ENCODE measurements at regions not wholly inside any gene's neighbourhood (a gene's known extent, or its start where the extent isn't known, plus 50 kb on each side); places are given as distances from the start of the nearest gene placed in this dataset.

DNA sequence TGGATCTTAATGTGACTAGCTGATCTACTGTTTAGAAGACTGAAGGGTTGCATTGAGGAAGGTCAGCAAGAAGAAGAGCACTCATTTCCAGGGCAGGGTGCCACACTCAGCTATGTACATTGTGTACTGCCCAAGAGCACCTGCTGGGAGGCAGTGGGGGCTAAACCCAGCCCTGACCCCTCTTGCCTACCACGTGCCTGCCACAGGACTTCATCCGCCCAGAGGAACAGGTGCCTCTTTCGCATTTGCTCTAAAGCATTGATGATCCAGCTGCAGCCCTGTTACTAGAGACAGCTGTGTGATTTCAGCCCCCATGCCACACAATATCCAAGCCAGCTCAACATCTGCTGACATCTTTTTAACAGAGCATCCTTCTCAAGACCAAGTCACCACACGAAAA lies 341.8 kb downstream of the LMX1A start:
- no peak for DNase-seq

DNA sequence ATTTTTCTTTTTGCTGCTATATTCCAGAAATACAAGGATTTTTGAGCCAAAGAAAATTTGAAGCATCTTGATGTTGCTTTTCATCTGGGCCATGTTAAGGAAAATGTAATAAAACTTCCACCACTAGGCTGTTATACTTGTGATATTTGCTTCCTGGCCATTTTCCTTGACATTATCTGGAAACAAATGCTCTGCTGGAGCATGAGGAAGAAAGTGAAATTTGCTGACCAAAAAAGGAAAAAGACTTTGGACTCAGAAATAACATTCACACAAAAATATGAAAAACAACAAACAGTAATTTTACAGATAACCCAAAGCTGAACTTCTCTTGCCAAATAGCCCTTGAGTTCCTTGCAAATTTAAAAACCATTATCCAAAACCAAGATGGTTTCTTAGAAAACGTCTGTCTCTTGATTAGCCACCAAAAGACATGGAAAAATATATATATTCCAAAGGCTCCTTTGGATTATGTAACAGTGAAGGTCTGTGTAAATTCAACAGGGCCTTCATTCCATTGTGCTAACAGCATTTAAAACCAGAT lies 344.5 kb downstream of the LMX1A start:
- no peak for DNase-seq

DNA sequence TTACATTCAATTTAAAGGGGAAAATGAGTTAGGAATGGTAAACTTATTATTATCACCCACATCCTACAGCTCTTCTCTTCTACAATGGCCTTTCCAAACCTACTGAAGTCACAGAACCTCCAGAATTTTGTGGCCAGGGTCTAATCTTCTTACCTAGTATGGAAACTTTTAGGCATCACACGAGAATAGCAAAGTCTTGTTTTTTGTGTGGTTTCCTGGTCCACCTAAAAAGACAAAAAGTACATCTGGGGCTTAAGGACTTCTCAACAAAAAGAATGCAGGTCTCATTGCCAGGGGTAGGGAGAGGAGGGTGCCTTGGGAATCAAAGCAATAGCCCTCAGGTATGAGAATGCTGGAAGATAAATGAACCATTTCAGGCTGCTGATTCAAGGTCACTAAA lies 345.3 kb downstream of the LMX1A start:
- DNase-seq = no peak

DNA sequence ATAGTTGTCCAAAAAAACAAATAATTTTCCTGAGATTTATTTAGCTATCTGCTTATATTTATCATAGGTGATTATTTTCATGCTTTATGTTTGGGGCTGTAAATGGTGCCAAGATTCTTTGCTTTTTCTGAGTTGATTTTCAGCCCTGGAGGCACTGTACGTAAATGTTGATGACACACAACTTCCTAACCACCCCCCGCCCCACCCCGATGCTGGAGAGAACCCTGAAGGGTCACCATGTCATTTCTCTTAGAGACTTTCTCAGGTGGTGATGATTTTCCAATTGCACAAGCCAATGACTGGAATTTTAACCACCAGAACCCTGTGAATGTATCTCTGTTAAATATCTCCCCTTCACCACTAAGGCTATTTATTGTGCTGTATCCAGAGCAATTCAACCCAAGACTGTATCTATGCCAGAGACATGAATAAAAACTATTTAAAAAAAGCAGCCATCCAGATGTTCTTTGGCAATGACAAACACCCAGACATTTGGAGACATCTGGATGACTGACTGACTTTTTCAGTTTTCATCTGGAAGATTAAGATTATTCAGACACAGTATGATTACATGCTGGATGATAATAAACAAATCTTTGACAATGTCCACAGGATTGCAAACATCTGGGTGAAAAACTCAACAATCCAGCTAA lies 346.0 kb downstream of the LMX1A start:
- no peak for DNase-seq

- DNase-seq = no peak
Observed at GRCh38 chr1:165006831-165007230, 349.7 kb downstream of the LMX1A start.

DNA sequence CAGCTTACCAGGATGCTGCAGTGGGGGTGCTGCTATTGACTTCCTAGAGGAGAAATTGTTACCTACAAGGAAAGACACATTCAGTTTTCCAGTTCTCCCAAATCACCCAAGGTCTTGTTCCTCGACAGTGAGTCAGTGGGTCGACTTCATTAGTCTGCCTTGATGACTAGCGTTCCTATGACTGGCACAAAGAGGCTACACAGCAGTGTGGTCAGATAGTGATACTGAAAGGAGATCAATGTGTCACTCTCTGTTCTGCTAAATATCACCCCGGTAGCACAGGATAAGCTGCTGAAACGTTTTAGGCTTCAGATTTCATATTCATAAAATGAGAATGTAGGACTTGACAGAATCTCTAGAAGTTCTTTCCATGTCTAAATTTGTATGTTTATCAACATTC lies 357.4 kb downstream of the LMX1A start:
- DNase-seq = no peak

- DNase-seq = no peak
Observed at GRCh38 chr1:164991763-164992314, 364.7 kb downstream of the LMX1A start.

GRCh38 chr1:164983023-164983650 lies 373.4 kb downstream of the LMX1A start:
- DNase-seq = no peak

- DNase-seq = no peak
Observed at GRCh38 chr1:164982545-164982944, 374.0 kb downstream of the LMX1A start.

- no peak for DNase-seq
Observed at GRCh38 chr1:164977561-164977960, 379.0 kb downstream of the LMX1A start.

- DNase-seq = no peak
Observed at GRCh38 chr1:164971921-164972415, 384.5 kb downstream of the LMX1A start.

GRCh38 chr1:164971391-164971790 lies 385.1 kb downstream of the LMX1A start:
- DNase-seq = no peak

DNA sequence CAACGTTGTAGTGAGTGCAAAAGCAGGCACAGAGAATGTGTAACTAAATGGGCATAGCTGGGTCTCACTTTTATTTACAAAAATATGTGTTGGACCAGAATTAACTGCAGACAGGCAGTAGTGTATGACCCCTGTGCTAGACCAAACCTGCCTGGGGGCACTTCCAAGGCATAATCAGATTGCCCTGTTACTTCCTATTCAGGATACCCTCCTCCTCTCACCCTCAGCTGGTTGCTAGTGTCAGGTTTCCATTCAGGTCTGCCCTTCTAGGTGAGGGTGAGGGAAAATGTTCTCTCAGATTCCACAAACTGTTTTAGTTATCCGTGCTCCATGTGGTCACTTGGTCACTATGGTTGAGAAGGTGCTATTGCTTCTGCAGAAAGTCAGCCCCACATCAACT lies 387.3 kb downstream of the LMX1A start:
- DNase-seq = no peak

- no peak for DNase-seq
Observed at GRCh38 chr1:164967300-164967699, 389.2 kb downstream of the LMX1A start.

DNA sequence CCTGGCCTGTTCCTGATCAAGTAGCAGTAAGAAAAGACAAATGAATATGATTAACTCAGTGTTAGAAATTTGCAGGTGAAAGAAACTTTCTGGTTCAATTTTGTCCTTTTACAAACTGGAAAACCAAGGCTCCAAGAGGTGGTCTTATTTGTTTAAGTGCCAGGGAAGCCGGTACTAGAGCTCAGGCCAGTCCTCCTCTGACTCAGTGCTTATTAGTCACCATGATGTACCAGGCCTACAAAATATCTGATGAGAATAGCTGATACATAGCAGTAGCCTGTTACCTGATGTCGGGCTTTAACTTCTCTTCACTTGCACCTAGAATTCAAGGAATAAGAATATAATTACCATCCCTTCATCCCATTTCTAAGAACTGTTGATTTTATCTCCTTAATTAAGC lies 394.8 kb downstream of the LMX1A start:
- DNase-seq = no peak

- no peak for DNase-seq
Observed at GRCh38 chr1:164958982-164959768, 397.3 kb downstream of the LMX1A start.

GRCh38 chr1:164953815-164954214 lies 394.8 kb downstream of the PBX1 start:
- DNase-seq = no peak

DNA sequence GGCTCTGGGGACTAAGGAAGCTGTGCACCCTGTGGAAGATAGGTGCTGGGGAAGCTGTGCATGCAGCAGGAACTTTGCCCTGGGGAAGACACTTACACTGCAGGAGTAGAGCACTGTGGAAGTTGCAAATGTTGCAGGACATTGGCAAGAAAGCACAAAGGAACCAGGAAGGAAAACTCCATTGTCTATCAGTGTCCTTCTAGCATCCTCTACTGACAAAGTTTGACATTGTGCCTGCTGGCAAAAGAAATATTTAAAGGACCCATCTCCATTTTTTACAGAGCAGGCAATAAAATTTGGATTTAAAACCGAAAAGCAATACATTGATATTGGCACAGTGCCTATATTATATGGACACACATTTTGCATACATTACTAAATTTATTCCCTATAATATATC lies 394.1 kb downstream of the PBX1 start:
- DNase-seq = no peak

GRCh38 chr1:164951508-164951907 lies 392.5 kb downstream of the PBX1 start:
- DNase-seq = no peak

- no peak for DNase-seq
Observed at GRCh38 chr1:164950541-164950986, 391.6 kb downstream of the PBX1 start.

DNA sequence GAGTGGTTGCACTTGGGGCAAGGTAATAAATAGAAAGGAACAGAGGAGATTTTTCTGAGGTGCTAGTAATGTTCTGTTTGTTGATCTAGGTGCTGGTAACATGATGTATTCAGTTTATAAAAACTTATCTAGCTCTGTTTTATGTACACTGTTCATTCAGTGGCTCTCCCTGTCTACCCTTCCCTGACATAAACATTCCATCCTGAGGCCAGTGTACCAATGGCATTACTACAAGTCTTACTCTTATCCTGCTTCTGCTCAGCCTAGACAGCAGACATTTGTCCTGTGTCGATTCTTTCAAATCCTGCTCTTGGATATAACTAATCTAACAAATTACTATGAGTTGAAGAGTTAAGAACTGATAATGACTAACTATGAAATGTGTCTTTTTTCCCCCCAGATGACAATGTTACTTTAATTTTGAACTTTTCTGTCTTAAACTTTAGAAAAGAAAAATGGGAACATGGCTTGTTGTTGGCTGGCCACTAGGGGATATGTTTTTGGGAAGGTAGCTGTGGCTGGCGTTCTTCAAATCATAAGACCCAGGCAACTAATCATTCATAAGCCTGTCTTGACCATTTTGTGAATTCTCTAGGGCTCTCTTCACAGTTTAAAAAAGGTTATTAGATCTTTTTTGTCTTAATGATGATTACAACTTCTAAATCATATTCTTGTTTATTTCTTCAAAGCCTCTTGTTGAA lies 390.9 kb downstream of the PBX1 start:
- DNase-seq = no peak

GRCh38 chr1:164948101-164948500 lies 389.1 kb downstream of the PBX1 start:
- DNase-seq = no peak

- DNase-seq = no peak
Observed at GRCh38 chr1:164937291-164937690, 378.3 kb downstream of the PBX1 start.

All from GOT3 (cell line).